DND-41 (cell line): ENCODE measurements at regions not wholly inside any gene's neighbourhood (a gene's known extent, or its start where the extent isn't known, plus 50 kb on each side); places are given as distances from the start of the nearest gene placed in this dataset.

Experiments
- ATAC-seq: fragments of 200-7000 bp; cut with Tn5 transposase; 3 replicates; pipeline ENCODE4 v1.9.1; 2021; ENCODE audit warnings: low read depth; ENCODE audit not compliant: insufficient read depth
- DNase-seq: peaks from one replicate; pipeline ENCODE4 v3.0.0-alpha.2; 2020
- H2AFZ ChIP-seq: 2 replicates; pipeline ENCODE4 v1.6.0; 2012; ENCODE audit warnings: low read depth, low read length
- H3K27ac ChIP-seq: 2 replicates; pipeline ENCODE4 v1.5.1; 2012; ENCODE audit warnings: low read length, inconsistent platforms
- H3K27me3 ChIP-seq: fragments of 200-600 bp; sonication (generic); 2 replicates; pipeline ENCODE4 v1.6.0; 2012; ENCODE audit warnings: low read length, mild to moderate bottlenecking, inconsistent platforms; ENCODE audit not compliant: insufficient read depth, poor library complexity
- H3K36me3 ChIP-seq: 2 replicates; pipeline ENCODE4 v1.5.1; 2012; ENCODE audit warnings: low read length, inconsistent platforms; ENCODE audit not compliant: insufficient read depth
- H3K4me1 ChIP-seq: 2 replicates; pipeline ENCODE4 v1.5.1; 2012; ENCODE audit warnings: mild to moderate bottlenecking, low read length; ENCODE audit not compliant: insufficient read depth
- H3K4me2 ChIP-seq: 2 replicates; pipeline ENCODE4 v1.6.0; 2012; ENCODE audit warnings: mild to moderate bottlenecking, moderate library complexity, low read length, inconsistent platforms; ENCODE audit not compliant: insufficient read depth
- H3K4me3 ChIP-seq, 2 experiments: fragments of 200-600 bp in 1 of 2; shearing (Covaris generic) in 1 of 2; 2 replicates each; pipeline ENCODE4 v1.5.1; 2012 to 2016; ENCODE audit warnings: inconsistent platforms in 2 of 2, low read length in 2 of 2, mild to moderate bottlenecking in 2 of 2, low read depth in 1 of 2, moderate library complexity in 1 of 2
- H3K79me2 ChIP-seq: 2 replicates; pipeline ENCODE4 v1.6.0; 2012; ENCODE audit warnings: low read length, inconsistent platforms; ENCODE audit not compliant: insufficient read depth
- H3K9ac ChIP-seq: 2 replicates; pipeline ENCODE4 v1.6.0; 2012; ENCODE audit warnings: low read depth, mild to moderate bottlenecking, inconsistent platforms, low read length, moderate library complexity
- H3K9me3 ChIP-seq: 2 replicates; pipeline ENCODE4 v1.5.1; 2012; ENCODE audit warnings: low read length, moderate library complexity, mild to moderate bottlenecking, inconsistent platforms; ENCODE audit not compliant: insufficient read depth, severe bottlenecking
- H4K20me1 ChIP-seq: 2 replicates; pipeline ENCODE4 v1.6.0; 2012; ENCODE audit warnings: low read length; ENCODE audit not compliant: insufficient read depth
- EZH2 ChIP-seq: IDR thresholded peaks from 3 replicates; pipeline ENCODE4 v1.6.1; 2012; ENCODE audit warnings: borderline replicate concordance, low read depth, mild to moderate bottlenecking, moderate library complexity, low read length, inconsistent platforms; ENCODE audit not compliant: severe bottlenecking
- TF ChIP-seq, protein P1 (sequence below): IDR thresholded peaks from 2 replicates; pipeline ENCODE4 v1.5.1; 2012; ENCODE audit warnings: borderline replicate concordance, low read length, moderate library complexity, mild to moderate bottlenecking; ENCODE audit not compliant: poor library complexity, severe bottlenecking; ENCODE audit errors: extremely low read depth

DNA sequence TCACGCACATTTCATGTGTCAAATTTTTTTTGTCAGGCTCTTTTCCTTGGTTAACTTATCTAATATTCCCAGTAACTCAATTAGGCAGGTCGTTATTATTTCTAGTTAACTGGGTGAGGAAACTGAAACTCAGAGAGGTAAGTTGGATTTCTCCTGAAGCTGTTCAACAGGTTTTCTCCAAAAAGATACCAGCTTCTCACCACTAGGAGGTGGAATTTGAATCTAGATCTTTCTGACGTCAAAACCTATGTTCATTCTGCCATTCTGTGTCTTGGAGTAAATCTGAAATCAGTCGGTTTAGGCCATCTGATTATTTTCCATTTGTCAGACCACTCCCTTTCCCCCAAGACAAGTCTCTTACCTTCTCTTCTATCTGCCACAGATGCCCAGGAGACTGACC lies 572.9 kb downstream of the ACTL7B start:
- Histone ChIP-seq H3K9ac (no peak overlapping the region), H3K36me3 (no peaks in the 10 kb centered on the region), H3K27ac (no peak overlapping the region), H3K79me2 (no peaks in the 10 kb centered on the region), H4K20me1 (no peaks in the 10 kb centered on the region), H3K27me3 (no peaks in the 10 kb centered on the region), H3K4me3 (no peak overlapping the region), H2AFZ (no peak overlapping the region), H3K4me1 (no peaks in the 10 kb centered on the region), H3K9me3 (no peaks in the 10 kb centered on the region), H3K4me2 (no peak overlapping the region)
- ATAC-seq (no peak), DNase-seq (no peak)
- TF ChIP-seq, protein P1, sequence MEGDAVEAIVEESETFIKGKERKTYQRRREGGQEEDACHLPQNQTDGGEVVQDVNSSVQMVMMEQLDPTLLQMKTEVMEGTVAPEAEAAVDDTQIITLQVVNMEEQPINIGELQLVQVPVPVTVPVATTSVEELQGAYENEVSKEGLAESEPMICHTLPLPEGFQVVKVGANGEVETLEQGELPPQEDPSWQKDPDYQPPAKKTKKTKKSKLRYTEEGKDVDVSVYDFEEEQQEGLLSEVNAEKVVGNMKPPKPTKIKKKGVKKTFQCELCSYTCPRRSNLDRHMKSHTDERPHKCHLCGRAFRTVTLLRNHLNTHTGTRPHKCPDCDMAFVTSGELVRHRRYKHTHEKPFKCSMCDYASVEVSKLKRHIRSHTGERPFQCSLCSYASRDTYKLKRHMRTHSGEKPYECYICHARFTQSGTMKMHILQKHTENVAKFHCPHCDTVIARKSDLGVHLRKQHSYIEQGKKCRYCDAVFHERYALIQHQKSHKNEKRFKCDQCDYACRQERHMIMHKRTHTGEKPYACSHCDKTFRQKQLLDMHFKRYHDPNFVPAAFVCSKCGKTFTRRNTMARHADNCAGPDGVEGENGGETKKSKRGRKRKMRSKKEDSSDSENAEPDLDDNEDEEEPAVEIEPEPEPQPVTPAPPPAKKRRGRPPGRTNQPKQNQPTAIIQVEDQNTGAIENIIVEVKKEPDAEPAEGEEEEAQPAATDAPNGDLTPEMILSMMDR: peak; percentile 24
- TF ChIP-seq EZH2: no peak

DNA sequence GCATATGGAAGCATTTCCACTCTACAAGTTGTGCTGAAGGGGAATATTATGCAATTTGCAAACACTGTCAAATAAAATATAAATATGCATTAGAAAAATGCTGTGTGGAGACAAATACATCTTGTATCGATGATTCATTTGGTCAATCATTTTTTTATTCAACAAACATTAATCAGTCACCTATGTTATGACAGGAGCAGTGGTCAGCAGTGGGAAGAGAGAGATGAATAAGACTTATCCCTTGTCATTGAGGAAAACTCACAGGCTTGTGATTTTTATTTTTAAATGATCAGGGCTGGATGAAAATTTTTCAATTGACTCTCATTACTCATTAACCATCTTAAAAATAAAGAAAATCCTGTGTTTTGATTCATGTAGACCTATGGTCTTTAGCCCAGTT lies 574.1 kb downstream of the ACTL7B start:
- no peak overlapping the region for H3K4me3 ChIP-seq
- H3K4me1 ChIP-seq: no peaks in the 10 kb centered on the region
- no peaks in the 10 kb centered on the region for H3K9me3 ChIP-seq
- H3K79me2 ChIP-seq: no peaks in the 10 kb centered on the region
- no peak overlapping the region for H2AFZ ChIP-seq
- H3K27me3 ChIP-seq: no peaks in the 10 kb centered on the region
- no peak overlapping the region for H3K27ac ChIP-seq
- DNase-seq (no peak), ATAC-seq (no peak)
- no peak overlapping the region for H3K4me2 ChIP-seq
- H4K20me1 ChIP-seq: no peaks in the 10 kb centered on the region
- H3K36me3 ChIP-seq: no peaks in the 10 kb centered on the region
- TF ChIP-seq EZH2: no peak
- TF ChIP-seq, protein P1: no peak
- H3K9ac ChIP-seq: no peak overlapping the region

DNA sequence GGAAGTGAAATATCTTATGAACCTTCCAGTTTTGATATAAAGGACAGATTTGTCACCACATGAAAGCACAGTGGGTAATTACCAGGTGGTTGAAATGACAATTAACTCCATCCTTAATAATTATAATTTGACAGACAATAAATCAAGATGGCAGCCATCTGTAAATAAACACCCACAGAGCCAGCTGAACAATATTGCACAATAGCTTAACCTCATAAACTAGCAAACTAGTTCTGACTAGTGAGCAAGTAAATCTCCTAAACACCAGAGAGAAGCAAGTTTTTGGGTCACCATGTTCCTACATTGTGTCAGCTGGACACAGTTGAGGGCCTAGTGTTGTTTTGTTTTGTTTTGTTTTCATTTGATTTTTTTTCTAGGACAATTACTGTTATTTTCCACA lies 577.4 kb downstream of the ACTL7B start:
- Histone ChIP-seq H3K27me3 (no peaks in the 10 kb centered on the region), H3K9ac (no peak overlapping the region), H3K9me3 (no peaks in the 10 kb centered on the region), H3K27ac (no peak overlapping the region), H2AFZ (no peak overlapping the region), H3K4me1 (no peaks in the 10 kb centered on the region), H3K79me2 (no peaks in the 10 kb centered on the region), H4K20me1 (no peaks in the 10 kb centered on the region), H3K36me3 (no peaks in the 10 kb centered on the region), H3K4me3 (no peak overlapping the region), H3K4me2 (no peak overlapping the region)
- ATAC-seq (no peak), DNase-seq (no peak)
- TF ChIP-seq, protein P1: no peak
- no peak for TF ChIP-seq EZH2

DNA sequence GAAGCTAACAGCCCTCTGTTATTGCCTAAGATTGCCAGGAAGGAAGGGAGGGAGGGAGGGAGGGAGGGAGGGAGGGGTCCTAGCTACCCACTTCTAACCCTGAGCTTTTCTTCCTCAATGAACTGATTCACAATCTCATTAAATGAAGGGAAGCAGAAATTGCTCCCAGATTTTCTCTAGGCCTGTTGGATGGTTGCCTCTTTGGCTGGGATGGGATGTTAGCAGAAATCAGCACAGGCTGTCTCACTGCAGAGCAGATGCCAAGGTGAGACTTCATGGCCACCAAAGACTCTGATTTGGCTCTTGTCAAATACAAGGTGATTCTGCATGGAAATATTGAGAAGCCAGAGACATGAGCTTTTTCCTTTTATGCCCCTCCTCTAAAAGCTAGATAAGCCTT lies 578.6 kb downstream of the ACTL7B start:
- TF ChIP-seq EZH2: no peak
- TF ChIP-seq, protein P1: no peak
- no peak for DNase-seq
- H3K27ac ChIP-seq: no peak overlapping the region

More for the DNA sequence above, 578.6 kb downstream of the ACTL7B start:
- H3K79me2 ChIP-seq: no peaks in the 10 kb centered on the region
- no peaks in the 10 kb centered on the region for H3K27me3 ChIP-seq
- no peak overlapping the region for H3K4me2 ChIP-seq
- H3K9ac ChIP-seq: no peak overlapping the region
- H3K9me3 ChIP-seq: no peaks in the 10 kb centered on the region
- no peak overlapping the region for H3K4me3 ChIP-seq
- H3K4me1 ChIP-seq: no peaks in the 10 kb centered on the region
- no peak overlapping the region for H2AFZ ChIP-seq
- no peak for ATAC-seq
- no peaks in the 10 kb centered on the region for H3K36me3 ChIP-seq
- H4K20me1 ChIP-seq: no peaks in the 10 kb centered on the region
